AG20443 (cell line): ENCODE measurements at regions not wholly inside any gene's neighbourhood (a gene's known extent, or its start where the extent isn't known, plus 50 kb on each side); places are given as distances from the start of the nearest gene placed in this dataset.

Experiments used
- DNase-seq: peaks from one replicate; pipeline ENCODE4 v3.0.0; 2012; ENCODE audit warnings: low spot score, mixed read lengths

- no peak for DNase-seq
Measured at GRCh38 chr2:48912110-48912509, 156.6 kb upstream of the LHCGR start.

DNA sequence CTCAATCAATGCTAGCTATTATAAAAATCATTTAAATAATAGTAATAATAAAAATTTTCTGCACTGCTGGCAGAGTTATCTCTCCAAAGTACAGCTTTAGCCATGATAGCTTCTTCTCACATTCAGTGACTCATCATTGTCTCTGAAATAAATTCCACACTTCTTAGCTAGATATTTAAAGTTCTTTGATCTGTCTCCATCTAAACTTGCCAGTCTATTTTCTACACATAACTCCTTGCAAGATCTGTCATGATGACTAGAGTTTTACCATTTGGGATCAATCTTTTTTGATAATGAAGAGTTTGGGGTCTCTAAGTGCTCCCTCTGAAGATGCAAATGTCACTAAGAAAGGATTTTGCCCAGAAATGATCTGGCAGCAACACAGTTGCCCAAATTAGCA lies 155.4 kb upstream of the LHCGR start:
- no peak for DNase-seq

DNA sequence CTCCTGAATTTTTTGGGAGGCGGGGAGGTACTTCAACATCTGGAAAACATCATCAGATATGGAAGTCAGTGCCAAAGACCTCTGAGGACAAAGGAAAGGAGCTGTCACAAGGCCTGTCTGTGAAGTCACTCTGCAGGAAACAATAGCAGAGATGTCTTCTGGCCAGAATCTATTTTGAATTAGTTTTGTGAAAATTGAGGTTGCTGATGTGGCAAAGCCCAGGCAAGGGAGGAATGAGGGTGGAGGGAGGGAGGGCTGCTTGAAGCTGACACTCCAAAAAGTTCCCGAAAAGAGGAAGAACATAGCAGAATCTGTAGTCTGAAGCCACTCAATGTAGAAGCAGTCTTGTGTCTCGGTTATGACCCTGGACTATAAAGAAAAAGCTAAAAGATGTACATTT lies 151.1 kb upstream of the LHCGR start:
- no peak for DNase-seq

DNA sequence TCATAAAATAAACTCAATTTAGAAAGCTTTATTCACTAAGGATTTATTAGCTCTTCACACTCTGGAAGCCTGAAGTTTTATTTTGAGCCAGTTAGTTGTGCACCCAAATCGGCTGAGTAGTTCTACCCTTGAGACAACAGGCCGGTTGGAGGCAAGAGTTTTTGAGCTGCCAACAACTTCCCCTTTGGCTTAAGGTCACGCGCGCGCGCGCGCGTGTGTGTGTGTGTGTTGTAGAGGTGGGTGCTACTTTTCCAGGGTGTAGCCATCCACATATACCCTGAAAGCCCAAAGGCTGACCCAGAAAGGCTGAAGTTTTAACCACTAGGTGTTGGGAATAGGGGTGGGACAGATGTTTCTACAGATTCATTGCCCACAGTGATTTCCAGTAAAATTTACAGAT lies 150.2 kb upstream of the LHCGR start:
- no peak for DNase-seq

DNA sequence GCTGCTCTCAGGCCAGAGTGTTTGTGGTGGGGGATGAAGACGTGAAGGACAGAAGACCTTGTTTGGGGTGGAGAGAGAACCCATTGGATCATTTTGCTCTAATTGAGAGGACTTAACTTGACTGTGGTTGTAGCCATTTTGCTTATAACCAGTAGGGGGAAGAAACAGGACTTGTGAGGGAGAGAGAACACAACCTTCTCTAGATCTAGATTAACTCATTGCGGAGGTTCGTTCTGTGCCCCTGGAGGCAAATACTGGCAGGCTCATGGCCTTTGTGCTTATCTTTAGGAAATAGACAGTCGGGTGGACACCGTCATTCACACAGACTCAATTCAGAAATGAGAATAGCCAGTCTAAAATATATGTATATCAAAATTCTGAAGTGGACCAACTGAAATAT lies 147.0 kb upstream of the LHCGR start:
- DNase-seq: no peak

DNA sequence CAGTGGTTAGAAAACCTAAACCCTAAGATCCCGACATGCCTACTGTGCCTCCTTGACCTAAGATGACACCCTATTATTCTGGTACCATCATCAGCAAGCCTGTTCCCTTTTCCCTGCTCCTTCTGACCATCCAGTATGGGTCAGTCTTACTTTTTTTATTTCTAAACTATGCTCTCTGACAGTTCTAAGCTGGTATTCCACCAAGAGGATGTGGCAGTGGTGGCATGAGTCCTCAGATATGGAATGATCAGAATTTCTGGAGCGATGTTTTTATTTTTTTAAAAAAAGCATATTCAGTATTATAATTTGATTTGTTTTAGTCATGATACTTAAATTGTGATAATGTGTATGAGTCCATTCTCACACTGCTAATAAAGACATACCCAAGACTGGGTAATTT lies 145.9 kb upstream of the LHCGR start:
- DNase-seq: no peak

GRCh38 chr2:48901015-48901343 lies 145.5 kb upstream of the LHCGR start:
- DNase-seq: no peak

DNA sequence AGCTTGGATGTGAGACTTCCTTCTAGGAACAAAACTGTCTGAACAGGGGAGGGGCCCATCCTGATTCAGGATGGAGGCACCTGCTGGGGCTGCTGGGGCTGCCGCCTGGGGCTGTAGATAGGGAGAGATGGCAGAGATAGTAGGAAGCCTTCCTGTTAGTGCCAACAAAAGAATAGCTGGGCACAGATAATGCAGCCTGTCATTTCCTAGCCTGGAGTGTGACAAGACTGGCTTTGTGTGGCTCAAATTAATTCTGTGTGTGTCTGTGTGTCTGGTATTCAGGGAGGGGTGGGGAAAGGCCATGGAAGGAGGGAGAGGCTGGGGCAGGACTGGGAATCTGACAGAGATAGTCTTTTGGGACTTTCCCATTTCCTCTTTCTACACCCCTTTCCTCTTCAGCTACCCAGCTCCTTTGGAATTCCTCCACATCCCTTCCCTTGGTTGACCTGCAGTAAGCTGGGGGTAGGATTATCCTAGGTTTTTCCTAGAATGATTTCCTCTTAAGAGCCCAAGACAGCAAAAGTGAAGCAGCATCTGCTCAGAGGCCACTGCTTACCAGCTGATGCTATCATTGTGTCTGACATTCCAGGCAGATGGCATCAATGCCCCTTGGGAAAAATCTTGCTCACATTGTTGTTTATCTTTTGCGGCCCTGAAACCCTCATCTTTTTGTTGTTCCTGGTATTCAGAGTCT lies 144.9 kb upstream of the LHCGR start:
- peak; percentile 46 for DNase-seq

GRCh38 chr2:48896870-48897269 lies 141.3 kb upstream of the LHCGR start:
- no peak for DNase-seq

DNA sequence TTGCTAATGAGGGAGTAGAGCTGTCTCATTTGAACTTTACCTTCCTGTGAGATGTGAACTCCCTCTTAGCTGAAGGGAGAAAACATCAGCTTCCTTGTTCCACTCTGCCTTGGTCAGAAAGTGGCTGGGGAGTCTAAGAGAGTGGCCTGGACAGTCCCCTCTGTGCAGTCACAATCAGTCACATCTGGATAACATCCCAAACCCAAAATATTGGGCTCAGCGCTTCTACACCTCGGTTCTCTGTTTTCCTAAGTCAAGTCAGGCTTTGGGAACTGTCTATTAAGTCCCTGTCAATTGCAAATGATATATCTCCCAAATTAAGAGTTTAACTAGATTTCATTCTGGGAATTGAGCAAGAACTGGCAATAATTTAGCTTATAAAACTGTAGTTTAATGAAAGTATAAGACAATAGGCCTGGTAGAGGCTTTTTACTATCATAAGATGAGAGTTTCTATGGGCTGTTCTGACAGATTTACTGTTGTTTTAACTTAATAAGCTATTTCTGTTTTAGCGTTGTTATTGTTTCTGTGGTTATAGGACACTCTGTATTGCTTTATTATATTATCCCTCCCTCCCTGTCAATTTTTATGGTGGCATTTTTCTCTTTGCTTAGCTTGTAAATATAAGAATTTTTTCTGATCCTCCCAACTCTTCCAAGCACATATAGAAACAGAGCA lies 135.1 kb upstream of the LHCGR start:
- no peak for DNase-seq

GRCh38 chr2:48888066-48888465 lies 132.5 kb upstream of the LHCGR start:
- DNase-seq: no peak

- DNase-seq: no peak
Measured at GRCh38 chr2:48886919-48887318, 131.4 kb upstream of the LHCGR start.

DNA sequence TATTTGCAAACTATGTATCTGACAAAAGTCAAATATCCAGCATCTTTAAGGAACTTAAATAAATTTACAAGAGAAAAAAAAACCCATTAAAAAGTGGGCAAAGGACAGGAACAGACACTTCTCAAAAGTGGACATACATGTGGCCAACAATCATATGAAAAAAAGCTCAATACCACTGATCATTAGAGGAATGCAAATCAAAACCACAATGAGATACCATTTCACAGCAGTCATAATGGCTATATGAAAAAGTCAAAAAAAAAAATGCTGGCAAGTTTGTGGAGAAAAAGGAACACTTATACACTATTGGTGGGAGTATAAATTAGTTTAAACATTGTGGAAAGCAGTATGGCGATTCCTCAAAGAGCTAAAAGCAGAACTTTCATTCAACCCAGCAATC lies 130.3 kb upstream of the LHCGR start:
- DNase-seq: no peak

DNA sequence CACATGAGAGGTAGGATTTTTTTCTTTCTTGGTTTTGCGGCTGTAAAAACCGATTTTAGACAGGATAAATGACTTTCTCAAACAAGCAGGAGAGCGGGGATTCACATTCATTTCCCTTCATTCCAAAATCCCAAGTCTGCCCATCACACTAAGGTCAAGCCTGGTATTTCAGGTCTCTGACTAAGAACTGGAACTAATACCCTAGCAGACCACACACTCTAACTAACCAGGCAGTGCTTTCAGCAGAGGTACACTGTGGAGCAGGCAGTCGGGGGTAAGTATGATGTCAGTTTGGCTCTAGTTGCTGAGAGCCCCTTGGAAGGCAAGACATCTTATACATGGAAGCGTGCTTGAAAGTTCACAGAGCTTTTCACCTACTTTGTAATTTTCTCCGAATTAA lies 128.1 kb upstream of the LHCGR start:
- DNase-seq: no peak

- DNase-seq: no peak
Measured at GRCh38 chr2:48874282-48874681, 118.8 kb upstream of the LHCGR start.

DNA sequence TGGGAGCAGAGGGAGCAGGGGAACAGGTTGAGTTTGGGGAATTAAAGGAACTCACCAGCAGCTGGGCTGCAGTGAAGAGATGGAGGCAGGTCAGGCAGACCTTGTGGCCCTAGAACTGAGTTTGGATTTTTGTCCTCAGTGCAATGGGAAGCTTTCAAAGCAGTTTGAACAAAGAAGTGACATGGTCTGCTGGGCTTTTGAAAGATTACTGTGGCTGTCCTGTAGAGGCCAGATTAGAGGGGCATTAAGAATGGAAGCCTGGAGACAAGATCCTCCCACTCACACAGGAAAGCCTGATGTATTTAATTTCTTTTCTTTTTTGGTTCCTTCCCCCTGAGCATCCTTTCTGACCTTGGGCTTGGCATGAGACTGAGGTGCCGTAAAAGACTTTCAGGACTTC lies 118.1 kb upstream of the LHCGR start:
- DNase-seq: no peak

- no peak for DNase-seq
Measured at GRCh38 chr2:48870942-48871341, 115.4 kb upstream of the LHCGR start.

DNA sequence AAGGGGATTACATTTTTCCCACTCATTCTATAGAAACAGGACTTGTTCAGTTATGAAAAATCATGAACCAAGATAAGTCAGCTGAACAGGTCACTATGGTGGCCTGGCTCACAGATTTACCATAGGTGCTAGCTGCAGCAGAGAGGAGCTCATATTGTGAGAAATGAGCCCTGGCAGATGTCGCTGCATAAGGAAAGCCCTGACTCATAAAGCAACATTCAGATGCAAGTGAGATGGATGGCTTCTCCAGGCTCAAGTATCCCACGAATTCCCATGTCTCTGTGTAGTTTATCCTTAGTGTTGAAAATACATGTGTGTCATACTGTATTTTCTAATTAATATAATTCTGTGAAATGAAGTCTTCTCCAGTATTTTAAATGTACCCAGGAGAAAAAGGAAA lies 115.0 kb upstream of the LHCGR start:
- no peak for DNase-seq

DNA sequence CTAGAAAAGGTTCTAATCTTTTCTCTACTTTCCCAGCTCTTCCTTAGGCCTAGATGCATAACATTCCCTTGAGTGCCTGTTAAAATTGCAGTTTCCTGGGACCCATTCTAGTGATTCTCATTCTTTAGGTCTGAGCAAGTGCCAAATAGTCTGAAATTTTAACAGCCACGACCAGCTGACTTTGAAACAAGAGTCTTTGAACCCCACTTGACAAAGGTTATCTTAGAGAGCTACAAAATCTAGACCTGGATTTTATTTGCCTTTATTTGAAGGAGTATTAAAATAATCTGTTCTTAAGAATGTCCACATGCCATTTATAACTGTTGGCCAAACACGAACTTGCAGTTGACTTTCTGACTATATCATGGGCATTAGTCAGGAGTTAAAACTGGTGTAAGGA lies 110.2 kb upstream of the LHCGR start:
- DNase-seq: no peak

DNA sequence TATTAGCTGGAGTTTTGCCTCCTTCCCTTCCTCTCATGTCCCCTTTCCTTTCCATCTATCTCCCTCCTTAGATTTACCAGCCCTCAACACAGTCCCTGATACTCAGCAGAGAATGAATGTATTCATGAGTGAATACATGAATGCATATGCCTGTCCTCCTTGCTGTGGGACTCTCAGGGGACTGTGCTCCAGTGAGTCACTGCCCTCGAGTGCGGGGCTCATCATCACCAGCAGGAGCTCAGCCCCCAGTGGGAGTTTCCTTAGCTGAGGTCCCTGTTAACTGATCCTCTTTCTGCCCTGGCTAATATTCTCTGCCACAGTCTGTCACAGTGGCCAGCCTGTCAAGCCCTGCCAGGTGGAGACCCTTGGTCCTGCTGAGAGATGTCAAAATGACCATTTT lies 104.9 kb upstream of the LHCGR start:
- no peak for DNase-seq

- no peak for DNase-seq
Measured at GRCh38 chr2:48856657-48857056, 101.1 kb upstream of the LHCGR start.

DNA sequence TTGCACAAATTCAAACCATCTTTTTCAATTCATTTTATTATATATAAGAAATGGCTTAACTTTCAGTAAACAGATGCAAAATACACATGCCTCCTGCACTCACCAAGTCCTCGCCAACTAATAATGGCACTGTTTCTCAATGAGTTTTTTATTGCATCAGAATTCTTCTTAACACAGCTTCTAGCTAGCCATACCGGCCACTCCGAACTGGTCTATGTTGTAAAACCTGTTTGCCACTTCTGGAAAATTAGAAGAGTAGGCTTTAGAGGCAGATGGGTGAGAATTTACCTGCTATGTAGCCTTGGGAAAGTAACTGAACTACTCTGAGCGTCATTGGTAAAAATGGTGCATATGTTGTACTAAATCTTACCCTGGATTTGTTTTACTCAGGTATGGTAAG lies 100.6 kb upstream of the LHCGR start:
- DNase-seq: no peak

DNA sequence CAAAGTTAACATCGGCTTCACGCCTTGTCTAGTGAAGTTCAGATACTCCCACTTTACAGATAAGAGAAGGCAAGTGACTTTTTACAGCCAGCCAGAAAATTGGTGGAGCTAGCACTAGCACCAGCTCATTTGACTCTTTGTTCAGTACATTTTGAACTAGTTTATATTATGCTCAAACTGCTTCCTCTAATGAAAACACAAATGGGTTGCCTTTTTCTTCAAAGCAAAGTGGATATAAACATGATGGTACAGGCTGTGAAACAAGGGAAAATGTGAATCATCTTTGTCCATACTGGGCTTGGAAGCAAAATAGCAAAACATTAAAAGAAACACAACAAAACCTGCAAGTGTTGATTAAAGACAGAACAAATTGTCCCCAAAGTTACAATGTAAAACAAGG lies 99.6 kb upstream of the LHCGR start:
- DNase-seq: no peak

DNA sequence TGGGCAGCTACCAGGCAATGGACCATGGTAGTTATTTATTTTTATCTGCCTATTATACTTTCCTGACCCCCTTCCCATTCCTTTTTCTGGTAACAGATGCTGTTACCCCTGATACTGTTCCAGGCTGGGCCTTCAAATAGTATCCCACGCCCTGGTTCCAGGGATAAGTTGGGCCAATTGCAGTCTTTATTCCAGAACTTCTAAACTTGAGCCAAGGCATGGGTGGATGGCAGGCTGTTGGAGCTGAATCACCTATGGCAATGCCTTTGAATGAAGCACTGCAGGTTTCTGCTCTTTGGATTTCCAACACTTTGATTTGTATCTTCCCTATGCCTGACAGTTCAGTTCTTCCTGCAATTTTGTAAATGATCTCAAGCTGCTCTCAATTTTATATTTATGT lies 99.2 kb upstream of the LHCGR start:
- DNase-seq: no peak
